WTC11 (cell line): ENCODE measurements at regions not wholly inside any gene's neighbourhood (a gene's known extent, or its start where the extent isn't known, plus 50 kb on each side); places are given as distances from the start of the nearest gene placed in this dataset.
"Not testable (repeated sequence)": the region's sequence is repeated elsewhere in the genome, so short reads cannot be mapped to it uniquely, and the experiment has no call there.

Source experiments
- ATAC-seq: fragments of 200-7000 bp; cut with Tn5 transposase; 2 replicates; pipeline ENCODE4 v1.10.0; 2021; ENCODE audit warnings: mild to moderate bottlenecking, moderate library complexity
- CTCF ChIA-PET: fragments of 300-600 bp; sonication (Branson Sonifier 250); formaldehyde crosslinking; loops from one replicate; lab custom pipeline; 2021; ENCODE audit warnings: antibody characterized with exemption; lab: Charles Lee
- POLR2A ChIA-PET: fragments of 350-600 bp; sonication (Branson Sonifier 250); formaldehyde crosslinking; loops from one replicate; lab custom pipeline; 2021; ENCODE audit warnings: antibody characterized with exemption; lab: Charles Lee
- DNase-seq: peaks from one replicate; pipeline ENCODE4 v3.0.0; 2021; ENCODE audit warnings: low spot score
- H3K27ac Mint-ChIP-seq: 2 replicates; pipeline ENCODE4 v1.8.0; 2021; ENCODE audit warnings: mixed read lengths
- H3K27me3 Mint-ChIP-seq: 2 replicates; pipeline ENCODE4 v1.8.0; 2021; ENCODE audit warnings: low read depth, mild to moderate bottlenecking, moderate library complexity, mixed read lengths
- H3K36me3 Mint-ChIP-seq: 2 replicates; pipeline ENCODE4 v1.8.0; 2021; ENCODE audit warnings: mixed read lengths
- H3K4me1 Mint-ChIP-seq: 2 replicates; pipeline ENCODE4 v1.8.0; 2022; ENCODE audit warnings: mixed read lengths
- H3K4me3 Mint-ChIP-seq: 2 replicates; pipeline ENCODE4 v1.8.0; 2021; ENCODE audit warnings: mild to moderate bottlenecking, moderate library complexity, mixed read lengths
- H3K9me3 Mint-ChIP-seq: 2 replicates; pipeline ENCODE4 v1.8.0; 2021; ENCODE audit warnings: mixed read lengths
- CREB1 ChIP-seq: sonication (generic); formaldehyde crosslinking; IDR thresholded peaks from 2 replicates; pipeline ENCODE4 v1.8.0; 2023; ENCODE audit warnings: mild to moderate bottlenecking, missing genetic modification reagents
- EMX1 ChIP-seq: fragments of 250-450 bp; sonication (Bioruptor Pico); IDR thresholded peaks from 2 replicates; pipeline ENCODE4 v1.8.0; 2021; ENCODE audit warnings: mild to moderate bottlenecking
- ESRRA ChIP-seq: sonication (generic); formaldehyde crosslinking; IDR thresholded peaks from 2 replicates; pipeline ENCODE4 v1.8.1; 2022; ENCODE audit warnings: mild to moderate bottlenecking, missing genetic modification reagents, borderline replicate concordance
- ETV6 ChIP-seq: sonication (generic); formaldehyde crosslinking; IDR thresholded peaks from 2 replicates; pipeline ENCODE4 v1.8.1; 2022; ENCODE audit warnings: mild to moderate bottlenecking, missing genetic modification reagents
- FOXK1 ChIP-seq: sonication (generic); formaldehyde crosslinking; IDR thresholded peaks from 2 replicates; pipeline ENCODE4 v1.8.0; 2022; ENCODE audit warnings: mild to moderate bottlenecking, moderate library complexity, missing genetic modification reagents
- FOXP1 ChIP-seq: sonication (generic); formaldehyde crosslinking; IDR thresholded peaks from 2 replicates; pipeline ENCODE4 v1.8.0; 2022; ENCODE audit warnings: missing genetic modification reagents, mild to moderate bottlenecking, moderate library complexity, borderline replicate concordance
- GTF2I ChIP-seq: fragments of 250-450 bp; sonication (Bioruptor Pico); conservative IDR thresholded peaks from 2 replicates; pipeline ENCODE4 v1.4.0; 2021; ENCODE audit warnings: mild to moderate bottlenecking
- JAZF1 ChIP-seq: fragments of 250-450 bp; sonication (Bioruptor Pico); IDR thresholded peaks from 2 replicates; pipeline ENCODE4 v1.9.0; 2021; ENCODE audit warnings: moderate library complexity, mild to moderate bottlenecking, inconsistent platforms
- JUN ChIP-seq: sonication (generic); formaldehyde crosslinking; IDR thresholded peaks from 2 replicates; pipeline ENCODE4 v1.8.0; 2023; ENCODE audit warnings: mild to moderate bottlenecking, missing genetic modification reagents
- KAT7 ChIP-seq: sonication (generic); formaldehyde crosslinking; IDR thresholded peaks from 2 replicates; pipeline ENCODE4 v1.8.1; 2023; ENCODE audit warnings: missing genetic modification reagents, mild to moderate bottlenecking, borderline replicate concordance
- NFYB ChIP-seq: sonication (generic); formaldehyde crosslinking; conservative IDR thresholded peaks from 2 replicates; pipeline ENCODE4 v1.8.0; 2022; ENCODE audit warnings: low read depth, missing genetic modification reagents
- NR3C1 ChIP-seq: sonication (generic); formaldehyde crosslinking; conservative IDR thresholded peaks from 2 replicates; pipeline ENCODE4 v1.8.1; 2023; ENCODE audit warnings: low read depth, mild to moderate bottlenecking, missing genetic modification reagents
- SP1 ChIP-seq: sonication (generic); formaldehyde crosslinking; conservative IDR thresholded peaks from 2 replicates; pipeline ENCODE4 v1.8.1; 2022; ENCODE audit warnings: missing genetic modification reagents
- TP53 ChIP-seq: sonication (generic); formaldehyde crosslinking; IDR thresholded peaks from 2 replicates; pipeline ENCODE4 v1.8.1; 2023; ENCODE audit warnings: mild to moderate bottlenecking, missing genetic modification reagents
- ZNF138 ChIP-seq: sonication (generic); formaldehyde crosslinking; conservative IDR thresholded peaks from 2 replicates; pipeline ENCODE4 v1.8.1; 2022; ENCODE audit warnings: mild to moderate bottlenecking, moderate library complexity, missing genetic modification reagents
- ZNF232 ChIP-seq: sonication (generic); formaldehyde crosslinking; IDR thresholded peaks from 2 replicates; pipeline ENCODE4 v1.8.0; 2022; ENCODE audit warnings: mild to moderate bottlenecking, missing genetic modification reagents
- ZNF263 ChIP-seq: sonication (generic); formaldehyde crosslinking; IDR thresholded peaks from 2 replicates; pipeline ENCODE4 v1.8.1; 2022; ENCODE audit warnings: low read depth, mild to moderate bottlenecking, moderate library complexity, missing genetic modification reagents
- TF ChIP-seq, protein P1 (sequence below): sonication (generic); formaldehyde crosslinking; IDR thresholded peaks from 2 replicates; pipeline ENCODE4 v1.8.0; 2022; ENCODE audit warnings: mild to moderate bottlenecking, missing genetic modification reagents
- TF ChIP-seq, protein P2 (sequence below): sonication (generic); formaldehyde crosslinking; IDR thresholded peaks from 2 replicates; pipeline ENCODE4 v1.8.0; 2022; ENCODE audit warnings: mild to moderate bottlenecking, missing genetic modification reagents
- TF ChIP-seq, protein P3 (sequence below): sonication (generic); formaldehyde crosslinking; IDR thresholded peaks from 2 replicates; pipeline ENCODE4 v1.8.1; 2022; ENCODE audit warnings: low read depth, missing genetic modification reagents, borderline replicate concordance
- TF ChIP-seq, protein P4 (sequence below): sonication (generic); formaldehyde crosslinking; IDR thresholded peaks from 2 replicates; pipeline ENCODE4 v1.8.1; 2022; ENCODE audit warnings: mild to moderate bottlenecking, moderate library complexity, missing genetic modification reagents
- TF ChIP-seq, protein P5 (sequence below): fragments of 250-450 bp; sonication (Bioruptor Pico); IDR thresholded peaks from 2 replicates; pipeline ENCODE4 v2.1.2; 2022; ENCODE audit warnings: mild to moderate bottlenecking, moderate library complexity

DNA sequence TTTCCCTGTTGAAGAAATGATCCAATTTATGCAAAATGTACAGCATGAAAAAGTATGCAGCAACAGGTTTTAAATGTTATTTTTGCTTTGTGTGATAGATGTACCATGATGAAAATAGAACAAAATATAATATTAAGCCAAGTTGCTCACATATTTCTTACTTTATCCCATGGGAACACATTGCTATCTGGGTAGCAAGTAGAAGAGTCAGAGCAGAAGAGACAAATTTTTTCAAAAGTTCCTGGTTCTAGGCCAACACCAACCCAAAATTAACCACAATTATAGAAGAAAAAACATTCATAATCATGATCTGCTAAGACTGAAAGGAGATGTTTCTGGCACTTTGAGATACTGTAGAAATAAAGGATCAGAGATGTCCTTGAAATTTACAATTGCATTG is 79.9 kb upstream of the SYT10 start:
- Mint-ChIP-seq H3K4me3 (no peak overlapping the region), H3K4me1 (peaks cover 14% of the 10 kb centered on the region), H3K27me3 (no peaks in the 10 kb centered on the region), H3K27ac (no peak overlapping the region)
- CTCF ChIA-PET = no interaction called here
- TF ChIP-seq ZNF263 (CRISPR knock-in tag) (no peak), FOXK1 (no peak), GTF2I (no peak), ZNF232 (CRISPR knock-in tag) (no peak), ZNF138 (CRISPR knock-in tag) (no peak), JAZF1 (CRISPR knock-in tag) (no peak), ESRRA (CRISPR knock-in tag) (no peak), NFYB (CRISPR knock-in tag) (no peak), SP1 (CRISPR knock-in tag) (no peak), JUN (CRISPR knock-in tag) (no peak)
- TF ChIP-seq, protein P1, sequence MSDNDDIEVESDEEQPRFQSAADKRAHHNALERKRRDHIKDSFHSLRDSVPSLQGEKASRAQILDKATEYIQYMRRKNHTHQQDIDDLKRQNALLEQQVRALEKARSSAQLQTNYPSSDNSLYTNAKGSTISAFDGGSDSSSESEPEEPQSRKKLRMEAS (CRISPR knock-in tag) = no peak
- TF ChIP-seq, protein P2, sequence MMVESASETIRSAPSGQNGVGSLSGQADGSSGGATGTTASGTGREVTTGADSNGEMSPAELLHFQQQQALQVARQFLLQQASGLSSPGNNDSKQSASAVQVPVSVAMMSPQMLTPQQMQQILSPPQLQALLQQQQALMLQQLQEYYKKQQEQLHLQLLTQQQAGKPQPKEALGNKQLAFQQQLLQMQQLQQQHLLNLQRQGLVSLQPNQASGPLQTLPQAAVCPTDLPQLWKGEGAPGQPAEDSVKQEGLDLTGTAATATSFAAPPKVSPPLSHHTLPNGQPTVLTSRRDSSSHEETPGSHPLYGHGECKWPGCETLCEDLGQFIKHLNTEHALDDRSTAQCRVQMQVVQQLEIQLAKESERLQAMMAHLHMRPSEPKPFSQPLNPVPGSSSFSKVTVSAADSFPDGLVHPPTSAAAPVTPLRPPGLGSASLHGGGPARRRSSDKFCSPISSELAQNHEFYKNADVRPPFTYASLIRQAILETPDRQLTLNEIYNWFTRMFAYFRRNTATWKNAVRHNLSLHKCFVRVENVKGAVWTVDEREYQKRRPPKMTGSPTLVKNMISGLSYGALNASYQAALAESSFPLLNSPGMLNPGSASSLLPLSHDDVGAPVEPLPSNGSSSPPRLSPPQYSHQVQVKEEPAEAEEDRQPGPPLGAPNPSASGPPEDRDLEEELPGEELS (CRISPR knock-in tag) = no peak
- TF ChIP-seq, protein P3, sequence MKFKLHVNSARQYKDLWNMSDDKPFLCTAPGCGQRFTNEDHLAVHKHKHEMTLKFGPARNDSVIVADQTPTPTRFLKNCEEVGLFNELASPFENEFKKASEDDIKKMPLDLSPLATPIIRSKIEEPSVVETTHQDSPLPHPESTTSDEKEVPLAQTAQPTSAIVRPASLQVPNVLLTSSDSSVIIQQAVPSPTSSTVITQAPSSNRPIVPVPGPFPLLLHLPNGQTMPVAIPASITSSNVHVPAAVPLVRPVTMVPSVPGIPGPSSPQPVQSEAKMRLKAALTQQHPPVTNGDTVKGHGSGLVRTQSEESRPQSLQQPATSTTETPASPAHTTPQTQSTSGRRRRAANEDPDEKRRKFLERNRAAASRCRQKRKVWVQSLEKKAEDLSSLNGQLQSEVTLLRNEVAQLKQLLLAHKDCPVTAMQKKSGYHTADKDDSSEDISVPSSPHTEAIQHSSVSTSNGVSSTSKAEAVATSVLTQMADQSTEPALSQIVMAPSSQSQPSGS (CRISPR knock-in tag) = no peak
- TF ChIP-seq, protein P4, sequence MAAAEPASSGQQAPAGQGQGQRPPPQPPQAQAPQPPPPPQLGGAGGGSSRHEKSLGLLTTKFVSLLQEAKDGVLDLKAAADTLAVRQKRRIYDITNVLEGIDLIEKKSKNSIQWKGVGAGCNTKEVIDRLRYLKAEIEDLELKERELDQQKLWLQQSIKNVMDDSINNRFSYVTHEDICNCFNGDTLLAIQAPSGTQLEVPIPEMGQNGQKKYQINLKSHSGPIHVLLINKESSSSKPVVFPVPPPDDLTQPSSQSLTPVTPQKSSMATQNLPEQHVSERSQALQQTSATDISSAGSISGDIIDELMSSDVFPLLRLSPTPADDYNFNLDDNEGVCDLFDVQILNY = no peak
- TF ChIP-seq, all 79 proteins: peak for 0
- peaks cover 11% of the 10 kb centered on the region for H3K36me3 Mint-ChIP-seq
- POLR2A ChIA-PET = no interaction called here
- DNase-seq (no peak), ATAC-seq (no peak)
- peaks cover 30% of the 10 kb centered on the region for H3K9me3 Mint-ChIP-seq

DNA sequence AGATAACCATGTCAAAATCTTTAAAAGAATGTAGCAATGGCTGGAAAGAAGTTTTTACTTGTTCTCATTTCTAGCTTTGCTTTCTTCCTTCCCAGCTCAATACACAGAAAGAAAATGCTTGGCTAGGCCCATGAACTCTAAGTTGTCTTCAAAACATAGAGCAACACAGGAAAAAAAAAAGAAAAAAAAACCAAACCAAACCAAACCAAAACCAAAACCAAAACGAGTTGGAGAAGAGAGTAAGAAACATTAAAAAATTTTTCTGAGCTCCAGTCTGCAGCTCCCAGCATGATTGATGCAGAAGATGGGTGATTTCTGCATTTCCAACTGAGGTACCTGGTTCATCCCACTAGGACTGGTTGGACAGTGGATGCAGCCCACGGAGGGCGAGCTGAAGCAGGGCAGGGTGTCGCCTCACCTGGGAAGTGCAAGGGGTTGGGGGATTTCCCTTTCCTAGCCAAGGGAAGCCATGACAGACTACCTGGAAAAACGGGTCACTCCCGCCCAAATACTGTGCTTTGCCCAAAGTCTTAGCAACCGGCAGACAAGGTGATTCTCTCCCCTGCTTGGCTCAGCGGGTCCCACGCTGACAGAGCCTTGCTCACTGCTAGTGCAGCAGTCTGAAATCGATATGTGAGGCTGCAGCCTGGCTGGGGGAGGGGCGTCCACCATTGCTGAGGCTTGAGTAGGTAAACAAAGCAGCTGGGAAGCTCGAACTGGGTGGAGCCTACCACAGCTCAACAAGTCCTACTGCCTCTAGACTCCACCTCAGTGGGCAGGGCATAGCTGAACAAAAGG is 81.1 kb upstream of the SYT10 start:
- Mint-ChIP-seq H3K36me3 (peaks cover 21% of the 10 kb centered on the region), H3K9me3 (peaks cover 40% of the 10 kb centered on the region), H3K4me1 (peaks cover 11% of the 10 kb centered on the region), H3K27ac (peak overlapping the region; percentile 62; the same call in 1 of the 2 replicates), H3K4me3 (peak overlapping the region; percentile 40)
- ATAC-seq (peak; percentile 48), DNase-seq (peak; percentile 61)
- CTCF ChIA-PET = interaction anchor here (0.6 to 1.0 kb wide), 2 partner anchors 9 to 68 kb away, joined by 3 to 4 read pairs; no protein-coding TSS in a partner anchor
- H3K27me3 Mint-ChIP-seq, POLR2A ChIA-PET: not testable (repeated sequence)
- TF ChIP-seq FOXK1 (peak; percentile 34; the same call in 1 of the 2 replicates), KAT7 (CRISPR knock-in tag) (0 out of 2 replicates have a peak, but pooled peaks have one; percentile 64)

DNA sequence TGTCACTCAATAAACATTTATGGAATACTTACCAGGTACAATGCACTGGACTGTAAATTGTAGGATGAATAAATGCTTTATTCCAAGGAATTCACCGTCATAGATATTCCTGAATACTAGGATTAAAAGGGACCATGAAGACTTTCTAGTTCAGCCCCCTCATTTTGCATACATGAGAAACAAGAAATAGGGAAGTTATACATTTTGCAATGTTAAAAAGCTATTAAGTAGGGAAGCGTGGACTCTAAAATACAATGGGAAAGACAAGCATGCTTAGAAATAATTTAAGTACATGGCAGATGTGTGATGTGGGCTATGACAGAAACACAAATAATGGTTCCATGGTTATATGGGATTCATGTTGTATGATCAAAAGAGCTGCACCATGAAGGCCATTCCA is 89.4 kb upstream of the SYT10 start:
- DNase-seq (no peak), ATAC-seq (no peak)
- H3K4me1 Mint-ChIP-seq = peaks cover 9% of the 10 kb centered on the region
- ChIA-PET POLR2A (no interaction called here), CTCF (interaction anchor here (2.8 kb wide), 1 partner anchor 14 kb away, joined by 9 read pairs; no protein-coding TSS in a partner anchor)
- H3K36me3 Mint-ChIP-seq = peaks cover 13% of the 10 kb centered on the region
- peaks cover 20% of the 10 kb centered on the region for H3K9me3 Mint-ChIP-seq
- no peaks in the 10 kb centered on the region for H3K27me3 Mint-ChIP-seq
- H3K4me3 Mint-ChIP-seq = no peak overlapping the region
- TF ChIP-seq NFYB (CRISPR knock-in tag) = no peak
- no peak for TF ChIP-seq ETV6 (CRISPR knock-in tag)
- TF ChIP-seq EMX1 (CRISPR knock-in tag) = no peak
- TF ChIP-seq FOXP1 (CRISPR knock-in tag) = no peak
- no peak for TF ChIP-seq NR3C1 (CRISPR knock-in tag)
- no peak for TF ChIP-seq JAZF1 (CRISPR knock-in tag)
- no peak for TF ChIP-seq TP53 (CRISPR knock-in tag)
- TF ChIP-seq FOXK1 = no peak
- no peak for TF ChIP-seq CREB1 (CRISPR knock-in tag)
- TF ChIP-seq, protein P5, sequence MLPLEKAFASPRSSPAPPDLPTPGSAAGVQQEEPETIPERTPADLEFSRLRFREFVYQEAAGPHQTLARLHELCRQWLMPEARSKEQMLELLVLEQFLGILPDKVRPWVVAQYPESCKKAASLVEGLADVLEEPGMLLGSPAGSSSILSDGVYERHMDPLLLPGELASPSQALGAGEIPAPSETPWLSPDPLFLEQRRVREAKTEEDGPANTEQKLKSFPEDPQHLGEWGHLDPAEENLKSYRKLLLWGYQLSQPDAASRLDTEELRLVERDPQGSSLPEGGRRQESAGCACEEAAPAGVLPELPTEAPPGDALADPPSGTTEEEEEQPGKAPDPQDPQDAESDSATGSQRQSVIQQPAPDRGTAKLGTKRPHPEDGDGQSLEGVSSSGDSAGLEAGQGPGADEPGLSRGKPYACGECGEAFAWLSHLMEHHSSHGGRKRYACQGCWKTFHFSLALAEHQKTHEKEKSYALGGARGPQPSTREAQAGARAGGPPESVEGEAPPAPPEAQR (CRISPR knock-in tag) = no peak
- no peak for TF ChIP-seq ZNF232 (CRISPR knock-in tag)
- TF ChIP-seq, protein P4 = no peak
- H3K27ac Mint-ChIP-seq = no peak overlapping the region
